NCI-H748 (cell line): ENCODE measurements at regions not wholly inside any gene's neighbourhood (a gene's known extent, or its start where the extent isn't known, plus 50 kb on each side); places are given as distances from the start of the nearest gene placed in this dataset.

Experiments
- DNase-seq: peaks from one replicate; lab custom pipeline; 2025; ENCODE audit not compliant: unreplicated experiment; lab: John Stamatoyannopoulos, UW

DNA sequence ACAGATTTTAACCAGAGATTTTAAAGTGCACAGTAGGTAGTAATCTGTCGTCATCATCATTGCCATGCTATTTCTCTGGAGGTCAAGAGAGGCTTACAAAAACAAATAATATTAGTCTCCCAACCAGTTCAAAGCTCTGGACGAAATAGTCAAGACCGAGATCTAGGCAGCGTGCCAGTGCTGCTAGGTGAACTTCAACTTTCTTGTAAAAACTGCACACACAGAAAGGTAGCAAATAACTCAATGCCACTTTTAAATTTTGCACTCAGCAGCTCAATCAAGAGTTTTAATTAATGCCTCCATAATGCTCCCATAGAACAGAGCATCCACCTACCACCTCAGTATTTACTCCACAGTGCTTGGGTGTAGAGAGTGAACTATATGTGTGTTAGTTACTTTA is 656.8 kb downstream of the IRX1 start:
- no peak for DNase-seq

GRCh38 chr5:4254736-4255135 is 659.1 kb downstream of the IRX1 start:
- DNase-seq, result no peak

GRCh38 chr5:4255441-4255840 is 659.8 kb downstream of the IRX1 start:
- DNase-seq, result no peak

GRCh38 chr5:4258170-4258569 is 662.5 kb downstream of the IRX1 start:
- no peak for DNase-seq

- no peak for DNase-seq
Measured at GRCh38 chr5:4271193-4271592, 675.6 kb downstream of the IRX1 start.

- DNase-seq, result peak; percentile 79
Measured at GRCh38 chr5:4275232-4275631, 679.6 kb downstream of the IRX1 start.

DNA sequence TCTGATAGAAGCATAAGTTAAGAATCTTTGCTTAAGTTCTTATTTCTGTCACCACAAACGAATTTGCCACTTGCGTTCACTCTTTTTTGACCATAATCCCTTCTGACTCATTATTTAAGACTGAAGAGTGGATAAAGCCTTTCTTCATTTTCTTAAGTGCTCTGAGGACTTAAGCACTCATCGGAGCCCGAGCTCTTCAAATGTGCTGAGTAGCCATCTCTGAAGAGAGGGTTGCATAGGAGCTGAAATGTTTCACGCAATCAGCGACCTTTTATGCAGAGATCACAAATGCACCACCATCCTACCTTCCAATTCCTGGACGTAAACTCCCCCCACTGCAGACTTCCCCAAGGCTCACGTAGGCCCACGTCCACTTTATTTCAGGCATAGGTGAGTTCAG is 699.2 kb downstream of the IRX1 start:
- DNase-seq, result no peak

- peak; percentile 70 for DNase-seq
Measured at GRCh38 chr5:4295663-4296339, 700.2 kb downstream of the IRX1 start.

GRCh38 chr5:4306057-4306456 is 710.4 kb downstream of the IRX1 start:
- peak; percentile 46 for DNase-seq

DNA sequence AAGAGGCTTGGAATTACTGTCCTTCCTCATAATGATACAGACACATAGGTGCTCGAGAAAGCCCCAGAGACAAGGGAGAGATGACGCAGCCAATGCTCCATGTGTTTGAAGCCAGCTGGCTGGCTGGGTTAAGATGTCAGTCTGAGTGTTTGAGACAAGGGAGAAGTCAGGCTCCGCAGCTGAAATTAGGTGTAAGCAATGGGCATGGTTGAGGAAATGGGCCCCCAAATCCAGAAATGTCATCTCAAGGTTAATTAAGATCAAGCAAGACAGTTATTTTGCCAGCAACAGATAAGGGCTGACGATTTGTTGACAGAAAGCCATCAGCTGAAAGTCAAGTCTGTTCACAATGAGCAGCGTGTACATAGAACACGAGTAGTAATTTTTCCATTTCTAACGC is 713.4 kb downstream of the IRX1 start:
- DNase-seq, result no peak

DNA sequence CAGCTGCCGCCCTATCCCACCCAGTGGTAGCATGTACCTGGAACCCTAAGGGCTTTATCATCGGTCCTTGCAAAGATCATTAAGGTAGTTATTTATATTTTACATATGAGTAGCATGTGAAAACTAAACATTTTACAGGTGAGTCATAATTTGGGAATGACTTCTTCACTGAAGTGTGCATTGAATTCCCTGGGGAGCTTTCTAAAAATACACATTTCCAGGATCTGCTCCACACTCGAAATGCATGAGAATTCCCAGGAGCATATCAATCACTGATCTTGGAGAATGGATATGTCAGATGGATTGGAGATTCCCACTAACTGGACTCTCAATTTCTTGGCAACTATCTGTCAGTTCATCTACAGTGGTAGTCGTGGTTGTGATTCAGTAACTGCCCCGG is 717.5 kb downstream of the IRX1 start:
- DNase-seq, result no peak

- no peak for DNase-seq
Measured at GRCh38 chr5:4319478-4320128, 724.0 kb downstream of the IRX1 start.

- DNase-seq, result no peak
Measured at GRCh38 chr5:4330327-4330726, 734.7 kb downstream of the IRX1 start.

DNA sequence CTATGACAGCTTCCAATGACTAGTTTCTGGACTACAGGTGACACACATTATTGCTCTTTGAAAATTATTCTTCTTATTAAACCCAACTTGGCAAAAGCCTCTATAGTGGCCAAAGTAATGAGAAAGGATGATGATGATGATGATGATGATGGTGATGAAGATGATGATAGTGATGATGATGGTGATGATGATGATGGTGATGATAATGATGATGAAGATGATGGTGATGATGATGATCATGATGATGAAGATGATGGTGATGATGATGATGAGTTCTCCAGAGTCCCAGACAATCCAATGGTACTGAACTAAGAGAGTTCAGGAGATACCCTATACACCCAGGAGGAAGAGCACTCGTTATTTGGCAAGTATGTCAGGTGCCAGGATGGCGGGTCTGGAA is 739.4 kb downstream of the IRX1 start:
- no peak for DNase-seq

- no peak for DNase-seq
Measured at GRCh38 chr5:4337519-4337918, 741.9 kb downstream of the IRX1 start.

DNA sequence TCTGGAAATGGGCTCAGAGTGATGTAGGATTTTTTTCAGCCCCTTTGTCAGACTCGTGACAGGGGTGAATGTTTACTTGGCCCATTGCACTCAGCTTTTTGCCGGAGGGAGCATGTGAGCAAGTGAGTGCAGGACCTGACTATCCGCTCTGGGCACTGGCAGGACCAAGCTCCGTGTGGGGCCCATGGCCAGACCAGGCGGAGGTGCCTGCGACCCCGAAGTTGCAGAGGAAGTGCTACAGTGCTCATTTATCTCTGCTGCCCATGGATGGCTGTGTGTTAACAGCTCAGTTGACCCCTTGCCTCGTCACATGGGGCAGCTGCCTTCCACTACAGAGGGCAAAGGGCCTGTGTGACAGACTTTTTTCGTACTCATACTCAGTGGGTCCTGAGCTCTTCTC is 744.3 kb downstream of the IRX1 start:
- no peak for DNase-seq

DNA sequence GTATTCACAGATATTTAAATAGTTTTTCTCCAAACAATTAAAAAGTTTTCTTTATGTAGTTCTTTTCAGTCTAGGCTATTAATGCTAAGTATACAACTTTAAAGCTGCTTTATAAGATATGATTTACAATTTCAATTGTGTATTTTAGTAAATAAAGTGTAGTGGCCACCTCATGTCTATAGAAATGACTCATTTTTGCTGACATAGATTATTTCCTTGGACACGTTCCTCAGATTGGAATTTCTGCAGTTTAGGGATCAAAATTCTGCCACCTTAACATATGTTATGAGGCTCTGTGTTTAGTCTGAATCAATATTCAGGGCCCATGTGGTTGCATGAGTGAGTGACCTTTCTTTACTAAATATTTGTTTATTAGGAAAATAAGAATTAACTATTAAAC is 750.2 kb downstream of the IRX1 start:
- no peak for DNase-seq

DNA sequence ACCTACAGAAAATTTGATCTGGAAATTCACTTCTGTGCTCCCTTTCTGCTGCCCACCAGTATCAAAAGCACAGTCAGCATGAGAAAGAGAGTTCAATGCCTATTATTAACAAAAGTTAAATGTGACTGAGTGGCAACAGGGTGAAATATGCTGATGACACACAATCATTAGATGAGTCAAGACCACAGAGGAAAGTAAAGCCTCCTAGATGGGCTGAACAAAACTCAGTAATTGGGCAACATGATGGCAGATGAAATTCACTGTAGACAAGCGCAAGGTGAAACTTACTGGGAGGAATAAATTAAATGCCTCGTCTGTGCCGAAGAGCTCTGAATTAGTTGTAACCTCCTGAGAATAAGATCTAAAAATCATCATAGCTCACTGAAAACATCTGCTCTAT is 752.8 kb downstream of the IRX1 start:
- no peak for DNase-seq

GRCh38 chr5:4348919-4349318 is 753.3 kb downstream of the IRX1 start:
- no peak for DNase-seq

DNA sequence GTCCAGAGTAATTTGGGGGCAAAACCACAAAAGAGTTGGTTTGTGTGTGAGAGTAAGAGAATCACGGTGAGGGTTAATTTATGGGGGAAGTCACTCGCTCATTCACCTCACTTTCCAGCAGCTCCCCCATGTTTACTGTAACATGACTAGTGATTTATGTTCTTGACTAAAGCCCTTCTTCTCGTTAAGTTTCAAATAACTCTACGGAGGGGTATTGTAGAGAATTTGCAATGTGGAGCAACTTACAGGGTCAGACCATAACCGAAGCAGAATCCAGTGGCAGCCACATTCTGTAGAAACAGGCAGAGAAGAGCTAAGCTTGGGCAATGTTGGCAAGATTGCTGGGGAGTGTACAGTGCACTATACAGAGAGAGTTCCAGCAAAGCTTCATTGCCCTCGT is 760.6 kb downstream of the IRX1 start:
- no peak for DNase-seq

DNA sequence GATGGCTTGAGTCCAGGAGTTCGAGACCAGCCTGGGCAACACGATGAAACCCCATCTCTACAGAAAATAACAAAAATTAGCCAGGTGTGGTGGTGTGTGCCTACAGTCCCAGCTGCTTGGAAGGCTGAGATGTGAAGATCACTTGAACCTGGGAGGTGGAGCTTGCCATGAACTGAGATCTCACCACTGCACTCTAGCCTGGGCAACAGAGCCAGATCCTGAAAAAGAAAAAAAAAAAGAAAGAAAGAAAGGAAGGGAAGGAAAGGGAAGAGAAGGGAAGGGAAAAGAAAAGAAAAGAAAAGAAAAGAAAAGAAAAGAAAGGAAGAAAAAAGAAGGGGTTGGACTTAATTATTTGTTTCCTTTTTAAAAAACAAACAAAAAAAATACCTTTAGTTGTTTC is 764.2 kb downstream of the IRX1 start:
- DNase-seq, result no peak

GRCh38 chr5:4361753-4362152 is 766.1 kb downstream of the IRX1 start:
- DNase-seq, result no peak

DNA sequence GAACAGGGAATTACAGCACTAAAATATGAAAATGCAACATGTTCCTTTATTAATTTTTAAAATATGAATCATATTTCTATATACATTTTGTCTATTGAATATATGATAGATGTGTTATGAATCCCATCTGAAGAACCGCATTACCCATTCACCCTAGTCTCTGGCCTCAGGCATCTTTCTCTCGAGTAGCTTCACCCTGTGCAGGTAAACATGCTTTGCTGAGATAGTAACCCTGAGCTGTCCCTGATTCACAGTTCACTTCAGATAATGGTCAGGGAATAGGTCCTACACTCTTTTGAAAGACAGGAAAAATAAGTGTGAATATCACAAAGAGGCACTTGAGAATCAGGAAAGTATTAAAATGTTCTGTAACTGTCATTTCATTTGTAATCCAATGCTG is 766.8 kb downstream of the IRX1 start:
- DNase-seq, result no peak
